Urothelium cell line (cell line): ENCODE measurements at regions not wholly inside any gene's neighbourhood (a gene's known extent, or its start where the extent isn't known, plus 50 kb on each side); places are given as distances from the start of the nearest gene placed in this dataset.

Experiments
- DNase-seq: peaks from one replicate; pipeline ENCODE4 v3.0.0; 2011; ENCODE audit warnings: low spot score, mixed read lengths
- FAIRE-seq: peaks from 2 replicates; lab custom pipeline; 2011; peaks lifted over from hg19 to GRCh38; lab: Jason Lieb, UNC

DNA sequence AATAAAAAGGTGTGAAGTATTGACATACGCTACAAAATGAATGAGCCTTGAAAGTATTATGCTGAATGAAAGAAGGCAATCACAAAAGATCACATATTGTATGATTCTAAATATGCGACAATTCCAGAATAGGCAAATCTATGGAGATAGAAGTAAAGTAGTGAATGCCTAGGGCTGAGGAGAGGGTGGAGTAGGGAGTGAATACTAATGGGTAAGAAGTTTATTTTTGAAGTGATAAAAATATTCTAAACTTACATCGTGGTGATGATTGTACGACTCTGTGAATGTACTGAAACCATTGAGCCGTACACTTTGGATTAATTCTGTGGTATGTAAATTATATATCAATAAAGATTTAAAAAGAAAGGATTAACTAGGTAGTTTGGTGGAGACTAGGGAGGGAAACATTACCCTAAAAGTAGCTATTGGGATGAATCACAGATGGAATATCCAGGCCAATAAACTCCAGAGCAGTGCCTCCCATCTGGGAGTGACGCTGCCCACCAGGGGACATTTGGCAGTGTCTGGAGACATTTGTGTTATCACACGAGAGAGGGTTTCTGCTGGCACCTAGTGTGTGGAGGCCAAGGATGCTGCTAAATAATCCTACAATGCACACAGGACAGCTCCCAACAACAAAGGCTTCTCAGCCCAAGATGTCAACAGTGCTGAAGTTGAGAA, 214.2 kb upstream of the PCSK2 start:
- DNase-seq (no peak), FAIRE-seq (no peak)

- FAIRE-seq (no peak), DNase-seq (no peak)
These were observed 212.6 kb upstream of the PCSK2 start for GRCh38 chr20:17014217-17014616.

DNA sequence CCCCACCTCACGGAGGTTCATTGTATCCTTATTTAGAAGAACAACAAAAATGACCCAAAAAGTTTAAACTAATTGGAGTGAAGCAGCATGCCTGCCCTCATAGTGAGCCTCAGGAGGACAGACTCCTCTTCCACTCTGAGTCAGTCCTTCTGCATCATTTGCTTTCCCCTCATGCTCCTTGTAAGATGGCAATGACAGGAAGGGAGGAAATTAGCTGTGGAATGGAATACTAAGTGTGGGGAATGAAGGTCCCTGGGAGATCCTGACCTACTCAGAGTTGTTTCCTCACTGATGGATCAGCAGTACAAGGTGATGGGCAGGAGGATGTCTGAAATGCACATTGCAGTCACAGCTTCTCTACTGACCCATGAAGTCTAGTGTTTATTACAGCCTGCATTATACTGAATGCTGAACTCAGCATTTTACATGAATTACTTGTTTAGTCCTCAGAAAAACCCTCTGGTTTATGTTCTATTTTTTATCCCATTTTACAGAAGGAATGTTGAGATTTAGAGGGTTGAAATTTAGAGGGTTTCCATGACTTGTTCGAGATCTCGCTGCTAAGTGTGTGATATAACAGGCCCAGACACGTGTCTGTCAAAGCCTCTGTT, 212.0 kb upstream of the PCSK2 start:
- FAIRE-seq (no peak), DNase-seq (no peak)

DNA sequence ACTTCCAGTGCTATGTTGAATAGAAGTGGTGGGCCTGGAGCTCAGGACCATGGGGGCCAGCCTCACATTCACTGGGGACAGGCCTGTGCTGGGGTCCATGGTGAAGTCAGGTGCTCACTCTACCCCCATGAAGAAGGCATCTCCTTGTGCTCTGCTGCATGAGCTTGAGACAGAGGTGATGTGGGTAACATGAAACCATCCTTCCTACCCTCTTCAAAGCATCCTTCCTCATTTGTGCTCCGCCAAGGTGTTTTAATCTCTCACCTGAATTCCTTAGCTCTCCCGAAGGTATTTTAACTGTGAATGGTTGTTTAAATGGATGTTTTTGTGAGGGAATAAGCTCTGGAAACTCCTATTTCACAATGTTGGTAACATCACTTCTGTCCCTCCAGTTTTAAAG, 209.6 kb upstream of the PCSK2 start:
- FAIRE-seq (no peak), DNase-seq (no peak)

GRCh38 chr20:17021481-17021880, 205.4 kb upstream of the PCSK2 start:
- FAIRE-seq (no peak), DNase-seq (no peak)

GRCh38 chr20:17023036-17023435, 203.8 kb upstream of the PCSK2 start:
- no peak for FAIRE-seq
- no peak for DNase-seq

GRCh38 chr20:17023806-17024205, 203.0 kb upstream of the PCSK2 start:
- DNase-seq (peak; percentile 55), FAIRE-seq (peak; percentile 13)

- DNase-seq (peak; percentile 85), FAIRE-seq (peak; percentile 48)
These were observed 202.2 kb upstream of the PCSK2 start for GRCh38 chr20:17024513-17025119.

DNA sequence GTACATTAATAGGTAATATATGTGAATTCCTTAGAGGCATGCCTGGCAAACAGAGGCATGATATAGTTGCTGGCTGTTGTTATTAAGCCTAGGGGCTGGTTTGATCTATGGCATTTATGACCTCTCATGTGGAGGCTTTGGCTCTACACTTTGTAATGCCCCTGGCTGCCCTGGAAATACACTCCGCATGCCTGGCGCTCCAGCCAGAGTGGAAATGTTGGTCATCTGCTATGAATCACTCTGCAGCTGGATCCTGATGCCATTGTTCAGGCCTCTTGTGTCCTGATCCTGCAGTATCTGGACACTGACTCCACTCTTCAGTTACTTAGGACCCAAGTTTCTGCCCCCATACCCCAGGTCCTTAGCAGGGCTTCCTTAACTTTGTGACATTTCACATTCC, 200.5 kb upstream of the PCSK2 start:
- FAIRE-seq (no peak), DNase-seq (no peak)

DNA sequence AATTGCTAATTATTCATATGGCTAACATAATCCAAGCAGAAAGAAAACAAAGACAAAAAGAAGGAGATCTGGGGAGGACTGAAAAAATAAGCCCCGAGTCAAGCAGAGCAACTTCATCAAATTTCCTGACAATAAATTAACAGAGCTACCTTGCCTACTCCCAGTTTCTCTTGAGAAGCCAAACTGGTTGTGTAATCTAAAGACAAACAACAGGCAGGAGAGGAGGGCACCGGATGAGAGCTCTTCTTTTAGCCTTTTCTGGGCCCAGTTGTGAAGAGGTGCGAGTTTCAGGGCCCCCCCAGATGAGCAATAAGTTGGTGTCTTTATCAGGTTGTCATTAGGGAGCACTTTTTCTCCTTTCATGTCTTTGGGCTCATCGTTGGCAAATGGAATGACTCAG, 197.1 kb upstream of the PCSK2 start:
- FAIRE-seq, result no peak

GRCh38 chr20:17036541-17036940, 190.3 kb upstream of the PCSK2 start:
- FAIRE-seq, result no peak

More for the DNA sequence above, 197.1 kb upstream of the PCSK2 start:
- no peak for DNase-seq

GRCh38 chr20:17042122-17042521, 184.7 kb upstream of the PCSK2 start:
- FAIRE-seq (no peak), DNase-seq (no peak)

More at GRCh38 chr20:17036541-17036940, 190.3 kb upstream of the PCSK2 start:
- DNase-seq, result no peak

DNA sequence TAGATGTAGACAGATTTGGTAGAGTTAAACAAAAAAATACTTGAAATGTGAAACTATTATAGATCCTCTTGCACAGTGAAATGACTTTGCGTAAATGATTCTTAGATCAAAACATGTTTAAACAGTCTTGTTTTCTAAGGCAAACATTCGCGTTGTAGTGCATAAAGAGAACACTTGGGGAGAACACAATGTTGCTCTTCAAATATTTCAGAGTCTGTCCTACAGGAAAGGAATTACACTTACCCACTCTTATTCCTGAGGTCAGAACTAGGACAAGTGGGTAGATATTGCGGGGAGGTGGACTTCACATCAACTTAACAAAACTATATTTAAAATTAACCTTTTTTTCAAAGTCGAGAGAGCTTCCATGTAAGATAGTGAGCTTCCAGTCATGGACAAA, 183.5 kb upstream of the PCSK2 start:
- FAIRE-seq (no peak), DNase-seq (no peak)

DNA sequence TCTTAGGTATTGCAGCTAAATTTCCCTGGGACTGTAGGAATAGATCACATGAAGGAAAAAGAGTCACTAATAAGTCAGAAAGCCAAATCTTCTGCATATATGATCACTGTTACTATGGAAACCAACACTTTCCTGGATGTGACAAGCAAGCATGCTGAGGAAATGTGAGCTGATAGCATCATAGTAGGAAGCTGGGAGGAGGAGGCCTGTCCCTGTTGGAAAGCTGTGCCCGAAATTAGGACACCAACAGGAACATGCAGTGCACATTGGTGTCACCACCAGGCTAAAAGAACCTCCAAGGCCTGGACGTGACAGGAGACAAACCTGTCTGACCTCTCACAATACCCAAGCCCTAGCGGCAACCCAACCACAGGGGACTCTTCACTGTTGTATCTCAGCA, 181.9 kb upstream of the PCSK2 start:
- DNase-seq (no peak), FAIRE-seq (no peak)

DNA sequence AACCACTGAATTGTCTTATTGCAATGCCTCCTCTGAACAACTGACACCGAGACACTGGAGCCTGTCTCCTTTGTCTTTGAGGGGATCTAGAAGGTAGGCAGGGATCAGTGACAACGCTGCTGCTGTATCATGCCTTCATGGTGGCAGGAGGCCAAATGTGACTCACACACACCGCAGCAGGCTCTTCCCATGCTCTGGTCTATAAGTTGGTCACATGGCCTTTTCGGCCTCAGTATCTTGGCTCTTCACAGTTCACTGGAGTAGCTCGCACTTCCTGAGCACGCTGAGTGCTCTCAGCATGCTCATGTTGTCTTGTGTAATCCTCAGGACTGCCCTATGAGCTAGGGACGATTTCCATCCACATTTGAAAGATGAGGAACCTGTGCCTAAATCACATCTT, 167.4 kb upstream of the PCSK2 start:
- FAIRE-seq, result no peak

DNA sequence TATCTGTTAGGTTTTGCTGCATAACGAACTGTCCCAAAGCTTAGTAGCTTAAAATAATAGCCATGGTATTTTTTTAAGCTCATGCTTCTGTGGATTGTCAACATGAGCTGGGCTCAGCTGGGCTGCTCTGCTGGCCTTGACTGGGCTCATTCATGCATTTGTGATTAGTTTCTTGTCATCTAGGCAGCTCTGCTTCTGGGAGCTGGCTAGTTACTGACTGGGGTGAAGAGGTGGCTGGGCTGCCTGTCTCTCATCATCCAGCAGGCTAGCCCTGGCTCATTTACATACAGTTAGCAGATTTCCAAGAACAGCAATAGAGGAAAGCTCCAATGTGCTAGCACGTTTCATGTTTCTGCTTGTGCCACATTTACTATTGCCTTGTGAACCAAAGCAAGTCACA, 165.1 kb upstream of the PCSK2 start:
- DNase-seq (no peak), FAIRE-seq (no peak)

More for the DNA sequence above, 167.4 kb upstream of the PCSK2 start:
- DNase-seq, result peak; percentile 74

DNA sequence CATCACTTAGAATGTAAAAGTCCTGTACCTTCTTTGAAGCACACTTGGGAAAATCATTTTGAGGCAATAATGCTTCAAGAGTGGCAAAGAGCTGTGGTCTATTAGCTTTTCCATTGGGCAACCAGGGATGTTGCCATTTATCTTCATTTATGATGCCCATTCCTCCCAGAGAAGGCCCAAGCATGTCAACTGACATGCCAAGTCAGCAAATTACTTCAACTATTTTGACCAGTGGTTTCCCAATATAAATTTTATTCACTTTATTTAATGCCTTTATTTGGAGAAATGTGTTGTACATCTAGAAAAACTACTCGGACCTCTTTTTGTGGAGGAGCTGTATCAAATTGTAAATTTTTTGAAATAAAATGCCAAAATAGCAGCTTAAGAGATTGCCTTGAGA, 164.1 kb upstream of the PCSK2 start:
- DNase-seq, result no peak
- FAIRE-seq, result no peak

- DNase-seq, result no peak
- no peak for FAIRE-seq
These were observed 159.9 kb upstream of the PCSK2 start for GRCh38 chr20:17066902-17067301.

DNA sequence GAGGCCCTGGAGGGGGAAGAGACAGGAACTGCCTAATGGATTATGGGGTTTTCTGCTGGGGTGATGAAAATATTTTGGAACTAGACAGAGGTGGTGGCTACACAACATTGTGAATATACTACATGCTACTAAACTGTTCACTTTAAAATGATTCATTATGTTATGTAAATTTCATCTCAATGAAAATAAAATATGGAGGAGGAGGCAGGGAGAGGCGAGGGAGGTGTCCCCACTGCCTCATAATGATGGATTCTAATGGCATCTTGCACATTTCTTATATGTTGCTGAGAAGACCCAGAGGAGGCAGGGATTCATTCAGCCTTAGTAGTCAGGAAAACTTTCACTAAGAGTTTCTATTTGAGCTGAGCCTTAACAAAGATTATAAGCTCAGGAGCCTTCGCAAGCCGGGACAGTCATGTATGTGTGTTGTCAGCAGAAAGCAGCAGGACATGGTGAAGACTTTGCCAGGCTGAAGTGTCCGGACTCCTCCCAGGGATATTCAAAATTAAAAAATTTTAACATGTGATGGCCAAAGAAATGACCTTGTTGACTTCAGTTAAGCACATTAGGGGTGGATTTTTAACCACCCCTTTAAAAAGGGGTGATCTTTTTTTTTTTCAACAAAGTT, 158.6 kb upstream of the PCSK2 start:
- DNase-seq (no peak), FAIRE-seq (no peak)

GRCh38 chr20:17077030-17077429, 149.8 kb upstream of the PCSK2 start:
- FAIRE-seq, result no peak
- no peak for DNase-seq

GRCh38 chr20:17083738-17084137, 143.1 kb upstream of the PCSK2 start:
- FAIRE-seq (no peak), DNase-seq (peak; percentile 25)

DNA sequence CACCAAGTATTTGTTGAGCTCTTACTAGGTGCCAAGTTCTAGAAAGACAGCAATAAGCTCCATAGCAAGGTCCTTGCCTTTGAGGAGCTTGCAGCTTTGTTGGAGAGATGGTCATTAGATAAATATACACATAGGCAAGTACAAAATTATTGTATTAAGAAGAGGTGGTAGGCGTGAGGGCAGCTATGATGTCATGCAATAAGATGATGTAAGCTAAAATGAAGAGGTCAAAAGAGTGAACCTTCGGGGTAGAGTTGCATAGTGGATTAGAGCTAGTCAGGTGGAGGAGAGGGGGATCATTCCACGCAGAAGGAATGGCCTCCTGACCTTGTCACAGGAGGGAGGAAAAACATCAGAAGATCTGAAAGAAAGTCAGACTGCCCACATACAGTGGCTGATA, 141.9 kb upstream of the PCSK2 start:
- DNase-seq, result no peak
- FAIRE-seq, result no peak
